Testis (tissue), 2 donors: ENCODE measurements at regions not wholly inside any gene's neighbourhood (a gene's known extent, or its start where the extent isn't known, plus 50 kb on each side); places are given as distances from the start of the nearest gene placed in this dataset.

Experiments used
- DNase-seq: peaks from one replicate; pipeline ENCODE4 v3.0.0-alpha.2; 2019
- H3K27ac ChIP-seq, 2 donors: fragments of 200-600 bp; sonication (generic); one replicate each; pipeline ENCODE4 v1.5.1; 2019
- H3K27me3 ChIP-seq: fragments of 200-600 bp; sonication (generic); one replicate; pipeline ENCODE4 v1.5.1; 2019
- H3K36me3 ChIP-seq: fragments of 200-600 bp; sonication (generic); one replicate; pipeline ENCODE4 v1.5.1; 2017; ENCODE audit warnings: low read depth; ENCODE audit errors: missing control alignments
- H3K4me1 ChIP-seq: fragments of 200-600 bp; sonication (generic); one replicate; pipeline ENCODE4 v1.5.1; 2019
- H3K4me3 ChIP-seq, 2 donors: fragments of 200-600 bp; sonication (generic); one replicate each; pipeline ENCODE4 v1.5.1; 2017 to 2019
- H3K9me3 ChIP-seq: fragments of 200-600 bp; sonication (generic); one replicate; pipeline ENCODE4 v1.5.1; 2017
- CTCF ChIP-seq, 3 experiments: fragments of 450-650 bp in 2 of 3; fragments of 200-600 bp in 1 of 3; sonication (generic) in 1 of 3; IDR thresholded peaks; one replicate each; pipeline ENCODE4 v1.5.1; 2016 to 2019; ENCODE audit warnings: antibody characterized with exemption in 3 of 3, mild to moderate bottlenecking in 2 of 3, moderate library complexity in 1 of 3
- POLR2A ChIP-seq: fragments of 450-650 bp; IDR thresholded peaks from one replicate; pipeline ENCODE4 v1.6.1; 2017; ENCODE audit warnings: antibody characterized with exemption, mild to moderate bottlenecking, moderate library complexity
- WGBS, 2 donors: methylation state at CpG; one replicate each; pipeline ENCODE4 v1.1.5; 2018; 5-methylcytosine and 5-hydroxymethylcytosine counted together
- intact Hi-C: fragments of 100-400 bp; cut with DNase I; formaldehyde crosslinking; loops from one replicate; pipeline ENCODE4 v1.15.1; 2023; ENCODE audit warnings: low total_unique reads

- Histone ChIP-seq H3K9me3 (no peaks in the 10 kb centered on the region), H3K4me3 (no peak overlapping the region), H3K27ac (no peak overlapping the region), H3K27me3 (no peaks in the 10 kb centered on the region), H3K36me3 (no peaks in the 10 kb centered on the region), H3K4me1 (no peaks in the 10 kb centered on the region)
- intact Hi-C loops, result no loop called here
- WGBS, 2 donors, result 91 to 97% methylated on average over 3 of the region's 3 CpGs
- TF ChIP-seq CTCF (IDR thresholded peaks at IDR 0.05) (no peak), POLR2A (no peak)
- no peak for DNase-seq
Measured at GRCh38 chr5:167281925-167282324, 1009.5 kb upstream of the WWC1 start.

GRCh38 chr5:167283691-167284090 lies 1007.8 kb upstream of the WWC1 start:
- no peak for DNase-seq
- no peaks in the 10 kb centered on the region for H3K9me3 ChIP-seq
- TF ChIP-seq CTCF (IDR thresholded peaks at IDR 0.05) (no peak), POLR2A (no peak)
- no peaks in the 10 kb centered on the region for H3K4me1 ChIP-seq
- H3K27ac ChIP-seq, result no peak overlapping the region
- H3K4me3 ChIP-seq, result no peak overlapping the region
- intact Hi-C loops, result no loop called here
- H3K27me3 ChIP-seq, result no peaks in the 10 kb centered on the region
- no peaks in the 10 kb centered on the region for H3K36me3 ChIP-seq
- 87 to 88% methylated on average over 4 of the region's 4 CpGs for WGBS, 2 donors

- H3K36me3 ChIP-seq, result no peaks in the 10 kb centered on the region
- H3K27me3 ChIP-seq, result no peaks in the 10 kb centered on the region
- TF ChIP-seq CTCF (IDR thresholded peaks at IDR 0.05) (no peak), POLR2A (no peak)
- 90 to 94% methylated on average over 6 of the region's 6 CpGs for WGBS, 2 donors
- no peak overlapping the region for H3K27ac ChIP-seq
- no peaks in the 10 kb centered on the region for H3K4me1 ChIP-seq
- intact Hi-C loops, result no loop called here
- no peaks in the 10 kb centered on the region for H3K9me3 ChIP-seq
- no peak for DNase-seq
- no peak overlapping the region for H3K4me3 ChIP-seq
Measured at GRCh38 chr5:167284222-167284890, 1007.1 kb upstream of the WWC1 start.

- H3K9me3 ChIP-seq, result no peaks in the 10 kb centered on the region
- no peak overlapping the region for H3K27ac ChIP-seq
- H3K4me1 ChIP-seq, result no peaks in the 10 kb centered on the region
- H3K27me3 ChIP-seq, result no peaks in the 10 kb centered on the region
- H3K4me3 ChIP-seq, result no peak overlapping the region
- no peaks in the 10 kb centered on the region for H3K36me3 ChIP-seq
- no peak for DNase-seq
- intact Hi-C loops, result no loop called here
- 48 to 55% methylated on average over 5 of the region's 5 CpGs for WGBS, 2 donors
- TF ChIP-seq POLR2A (no peak), CTCF (IDR thresholded peaks at IDR 0.05) (no peak)
Measured at GRCh38 chr5:167285591-167285990, 1005.9 kb upstream of the WWC1 start.

- intact Hi-C loops, result no loop called here
- Histone ChIP-seq H3K27ac (no peak overlapping the region), H3K4me1 (no peaks in the 10 kb centered on the region), H3K4me3 (no peak overlapping the region), H3K27me3 (no peaks in the 10 kb centered on the region), H3K36me3 (no peaks in the 10 kb centered on the region), H3K9me3 (no peaks in the 10 kb centered on the region)
- TF ChIP-seq POLR2A, result no peak
- TF ChIP-seq CTCF (IDR thresholded peaks at IDR 0.05), result no peak
- no peak for DNase-seq
- 90 to 94% methylated on average over 1 of the region's 1 CpG for WGBS, 2 donors
Measured at GRCh38 chr5:167286891-167287290, 1004.6 kb upstream of the WWC1 start.
